ENCODE measurements at regions not wholly inside any gene's neighbourhood (a gene's known extent, or its start where the extent isn't known, plus 50 kb on each side); places are given as distances from the start of the nearest gene placed in this dataset.

- DNase-seq: no peak
These were observed 55.2 kb upstream of the OLFM1 start for GRCh38 chr9:135032041-135032835.

DNA sequence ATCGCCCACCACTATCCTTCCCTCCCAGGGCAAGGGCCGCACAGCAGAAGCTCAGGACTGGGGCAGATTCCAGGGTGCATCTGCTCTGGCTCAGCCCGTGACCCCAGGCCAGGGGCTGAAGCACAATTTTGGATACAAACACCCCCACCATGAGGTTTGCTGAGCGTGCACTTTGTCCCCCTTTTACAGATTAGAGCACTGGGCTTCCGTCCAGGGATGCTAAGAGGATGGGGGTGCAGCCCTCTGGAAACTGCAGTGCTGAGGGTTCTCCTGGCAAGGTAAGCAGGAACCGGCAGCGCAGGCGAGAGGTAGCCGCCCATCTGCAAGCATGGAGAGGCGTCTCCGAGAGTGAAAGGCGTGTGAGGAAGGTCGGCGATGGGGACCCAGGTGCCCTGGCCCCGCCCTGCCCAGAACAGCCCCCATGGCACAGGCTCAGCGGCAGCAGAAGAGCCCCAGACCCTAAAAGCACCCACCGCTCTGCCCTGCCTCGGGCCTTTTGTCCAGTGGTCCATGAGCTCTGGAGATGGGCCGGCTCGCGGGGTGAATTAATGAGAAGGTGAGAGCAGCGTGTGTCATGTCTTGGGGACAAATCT, 54.5 kb upstream of the OLFM1 start:
- no peak for DNase-seq

- no peak for DNase-seq
These were observed 54.0 kb upstream of the OLFM1 start for GRCh38 chr9:135033487-135033886.

- DNase-seq: no peak
These were observed 53.4 kb upstream of the OLFM1 start for GRCh38 chr9:135034106-135034505.

DNA sequence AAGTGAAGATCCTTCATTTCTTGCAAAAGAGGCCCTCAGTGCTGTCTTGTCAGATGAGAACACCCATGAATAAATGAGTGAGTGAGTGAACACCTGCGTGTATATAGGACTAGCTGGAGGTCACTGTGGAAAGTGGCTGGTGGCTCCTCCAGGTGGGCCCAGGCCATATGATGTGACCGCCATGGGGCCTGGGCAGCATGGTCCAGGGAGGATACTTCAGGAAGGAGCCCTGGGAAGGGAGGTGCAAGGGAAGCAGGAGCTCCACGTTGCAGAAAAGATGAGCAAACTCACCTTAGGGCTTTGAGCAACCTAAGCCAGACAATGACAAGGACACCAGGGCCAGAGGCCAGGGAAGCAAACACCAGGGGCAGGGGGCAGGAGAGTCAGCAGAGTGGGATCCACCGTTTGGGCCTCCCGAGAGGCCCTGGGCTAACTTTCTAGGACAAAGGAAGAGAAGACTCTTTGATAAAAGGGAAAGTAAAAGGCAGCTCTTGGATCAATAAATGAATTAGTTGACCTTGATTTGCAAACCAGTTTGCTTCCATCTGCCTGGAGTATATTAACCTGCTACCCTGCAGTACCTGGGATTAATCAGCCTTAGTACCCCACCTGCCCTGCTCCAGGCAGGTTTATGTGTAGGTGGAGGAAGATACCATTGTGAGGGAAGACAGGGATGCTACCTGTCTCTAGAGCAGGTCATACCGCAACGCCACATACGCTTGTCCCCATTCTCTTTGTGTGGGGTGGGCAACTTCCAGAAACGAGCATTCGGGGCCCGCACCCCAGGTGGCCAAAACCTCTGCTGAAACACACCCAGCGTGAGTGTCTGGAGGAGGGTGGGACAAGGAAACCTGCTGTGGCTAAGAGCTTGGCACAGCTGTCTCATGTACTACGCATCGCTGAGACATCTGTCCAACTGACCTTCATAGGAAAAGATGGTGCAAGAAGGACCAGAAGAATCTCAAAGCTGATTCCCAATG, 51.4 kb upstream of the OLFM1 start:
- peak; percentile 28 for DNase-seq

DNA sequence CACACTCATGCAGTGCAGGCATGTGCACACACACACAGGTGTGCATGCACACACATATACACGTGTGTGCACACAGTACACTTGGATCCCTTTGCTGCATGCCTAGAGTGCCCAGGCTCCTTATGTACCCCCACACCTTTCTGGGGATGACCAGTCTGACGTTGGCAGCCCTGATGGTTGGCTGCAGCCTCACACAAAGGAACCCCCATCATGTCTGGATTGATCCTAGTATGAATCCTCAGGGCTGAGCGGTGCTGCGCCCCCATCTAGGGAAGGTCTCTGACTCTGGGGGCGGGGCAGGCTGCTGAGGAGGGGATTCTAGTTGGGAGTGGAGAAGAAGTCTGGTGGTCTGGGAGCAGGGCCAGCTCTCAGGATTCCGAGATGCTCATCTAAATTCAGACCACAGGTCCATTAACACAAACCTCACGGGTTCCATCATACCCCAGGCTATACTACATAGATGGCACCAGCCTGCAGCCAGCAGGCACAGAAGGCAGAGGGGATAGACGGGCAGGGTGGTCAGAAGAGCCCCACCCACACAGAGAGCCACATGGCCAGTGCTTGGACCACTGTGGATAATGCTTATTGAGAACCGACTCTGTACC, 50.5 kb upstream of the OLFM1 start:
- DNase-seq: peak; percentile 15

DNA sequence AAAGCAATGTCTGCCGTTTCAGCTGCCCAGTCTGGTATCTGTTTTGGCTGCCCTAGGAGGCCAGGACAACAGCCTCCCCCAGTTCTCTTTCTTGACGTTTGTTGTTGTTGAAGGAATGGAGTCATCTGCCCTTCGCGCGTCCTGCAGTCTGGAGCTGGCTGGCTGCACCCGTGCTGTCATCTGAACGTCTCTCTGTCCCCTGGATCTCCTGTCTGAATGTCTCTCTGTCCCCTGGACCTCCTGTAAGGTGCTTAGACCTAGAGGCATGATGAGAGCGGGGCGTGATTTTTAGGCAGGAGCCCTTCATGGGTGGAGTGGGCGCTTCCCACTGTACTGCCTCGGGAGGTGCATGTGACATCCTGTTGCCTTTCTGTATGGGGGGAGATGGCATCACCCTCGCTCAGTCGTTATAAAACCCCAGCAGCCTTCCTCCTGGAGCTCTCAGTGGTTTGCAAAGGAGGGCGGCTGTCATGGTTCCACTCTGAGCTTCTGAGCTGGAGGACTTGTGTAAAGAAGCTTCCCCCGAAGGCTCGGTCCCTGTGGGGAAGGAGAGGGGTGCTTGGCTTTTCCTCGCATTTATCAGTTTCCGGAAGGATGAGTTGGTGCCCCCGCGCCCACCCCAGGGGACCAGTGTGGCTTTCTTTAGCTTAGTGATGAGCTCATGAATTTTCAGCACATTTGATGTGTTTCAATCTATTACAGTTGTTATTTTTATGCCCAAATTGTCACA, 49.8 kb upstream of the OLFM1 start:
- DNase-seq: peak; percentile 33

Data from activated CD8-positive, alpha-beta memory T cell treated with anti-CD3 and anti-CD28 coated beads, Interleukin-2, amount 50 U/mL, for 48 hours (primary cell).